ENCODE measurements at regions not wholly inside any gene's neighbourhood (a gene's known extent, or its start where the extent isn't known, plus 50 kb on each side); places are given as distances from the start of the nearest gene placed in this dataset.

DNA sequence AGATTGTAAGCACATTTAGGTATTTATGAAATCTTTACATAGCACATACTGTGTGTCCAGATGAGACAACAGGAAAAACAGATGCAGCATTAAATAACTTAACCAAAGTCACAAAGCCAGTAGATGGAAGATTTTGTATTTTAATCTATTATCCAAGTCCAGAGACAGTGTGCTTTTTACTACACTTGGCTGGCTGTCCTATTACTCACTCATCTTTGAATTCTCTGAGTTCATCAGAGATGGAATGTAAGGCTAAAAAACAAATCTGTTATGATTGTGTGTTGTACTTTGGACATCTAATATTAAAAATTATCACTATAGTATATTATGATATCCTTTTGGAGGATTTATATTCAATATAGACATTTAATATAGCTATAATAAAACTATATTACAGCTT is 1189.4 kb downstream of the DSC3 start:
- no peak overlapping the region for H3K4me3 ChIP-seq (ENCODE audit: low read length, poor library complexity, severe bottlenecking)
- H3K4me1 ChIP-seq (ENCODE audit: insufficient read depth, low read length, poor library complexity, severe bottlenecking): peaks cover 3% of the 10 kb centered on the region
- H2AFZ ChIP-seq (ENCODE audit: low read length): no peak overlapping the region
- no peaks in the 10 kb centered on the region for H3K27me3 ChIP-seq (ENCODE audit: insufficient read depth, low read length, poor library complexity, severe bottlenecking)
- no peaks in the 10 kb centered on the region for H3K36me3 ChIP-seq (ENCODE audit: insufficient read depth, low read length)
- H3K9ac ChIP-seq (ENCODE audit: low read depth, low read length, poor library complexity, severe bottlenecking): no peak overlapping the region
- no peaks in the 10 kb centered on the region for H3K79me2 ChIP-seq (ENCODE audit: insufficient read depth, low read length)
- no peak overlapping the region for H3K4me2 ChIP-seq (ENCODE audit: low read depth, low read length, poor library complexity, severe bottlenecking)
- no peaks in the 10 kb centered on the region for H3K9me3 ChIP-seq (ENCODE audit: insufficient read depth, low read depth, low read length)
- no peaks in the 10 kb centered on the region for H3F3A ChIP-seq (ENCODE audit: low read depth)
- H4K20me1 ChIP-seq (ENCODE audit: insufficient read depth, low read length, poor library complexity, severe bottlenecking): no peaks in the 10 kb centered on the region
- no peaks in the 10 kb centered on the region for H3K9me2 ChIP-seq (replicated peaks; ENCODE audit: low read depth, low read length)
- TF ChIP-seq, protein P1, sequence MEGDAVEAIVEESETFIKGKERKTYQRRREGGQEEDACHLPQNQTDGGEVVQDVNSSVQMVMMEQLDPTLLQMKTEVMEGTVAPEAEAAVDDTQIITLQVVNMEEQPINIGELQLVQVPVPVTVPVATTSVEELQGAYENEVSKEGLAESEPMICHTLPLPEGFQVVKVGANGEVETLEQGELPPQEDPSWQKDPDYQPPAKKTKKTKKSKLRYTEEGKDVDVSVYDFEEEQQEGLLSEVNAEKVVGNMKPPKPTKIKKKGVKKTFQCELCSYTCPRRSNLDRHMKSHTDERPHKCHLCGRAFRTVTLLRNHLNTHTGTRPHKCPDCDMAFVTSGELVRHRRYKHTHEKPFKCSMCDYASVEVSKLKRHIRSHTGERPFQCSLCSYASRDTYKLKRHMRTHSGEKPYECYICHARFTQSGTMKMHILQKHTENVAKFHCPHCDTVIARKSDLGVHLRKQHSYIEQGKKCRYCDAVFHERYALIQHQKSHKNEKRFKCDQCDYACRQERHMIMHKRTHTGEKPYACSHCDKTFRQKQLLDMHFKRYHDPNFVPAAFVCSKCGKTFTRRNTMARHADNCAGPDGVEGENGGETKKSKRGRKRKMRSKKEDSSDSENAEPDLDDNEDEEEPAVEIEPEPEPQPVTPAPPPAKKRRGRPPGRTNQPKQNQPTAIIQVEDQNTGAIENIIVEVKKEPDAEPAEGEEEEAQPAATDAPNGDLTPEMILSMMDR (conservative IDR thresholded peaks at IDR 0.05; ENCODE audit: low read length): no peak
- TF ChIP-seq EZH2phosphoT487 (IDR thresholded peaks at IDR 0.05; ENCODE audit: borderline replicate concordance): no peak

DNA sequence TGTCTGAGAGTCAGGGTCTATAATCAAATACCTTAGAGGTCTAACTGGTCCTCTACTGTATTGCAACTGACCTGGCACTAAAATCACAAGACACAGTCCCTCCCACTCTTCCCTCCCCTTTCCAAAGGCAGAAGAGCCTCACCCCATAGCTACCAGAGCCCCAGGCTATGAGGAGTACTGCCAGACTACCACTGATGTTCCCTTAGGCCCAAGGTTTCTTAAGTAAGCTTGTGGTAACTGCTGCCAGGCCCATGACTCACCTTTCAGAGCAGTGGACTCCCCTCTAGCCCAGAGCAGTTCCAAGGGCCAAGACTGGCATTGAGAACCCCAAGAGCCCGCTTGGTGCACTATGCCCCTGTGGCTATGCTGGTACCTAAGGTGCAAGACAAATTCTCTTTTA is 1193.4 kb downstream of the DSC3 start:
- Histone ChIP-seq H3K36me3 (ENCODE audit: insufficient read depth, low read length) (no peaks in the 10 kb centered on the region), H3K4me2 (ENCODE audit: low read depth, low read length, poor library complexity, severe bottlenecking) (no peak overlapping the region), H3K4me3 (ENCODE audit: low read length, poor library complexity, severe bottlenecking) (no peak overlapping the region), H3K4me1 (ENCODE audit: insufficient read depth, low read length, poor library complexity, severe bottlenecking) (no peaks in the 10 kb centered on the region), H3K9me3 (ENCODE audit: insufficient read depth, low read depth, low read length) (no peaks in the 10 kb centered on the region), H4K20me1 (ENCODE audit: insufficient read depth, low read length, poor library complexity, severe bottlenecking) (no peaks in the 10 kb centered on the region), H3K27me3 (ENCODE audit: insufficient read depth, low read length, poor library complexity, severe bottlenecking) (no peaks in the 10 kb centered on the region), H3K9ac (ENCODE audit: low read depth, low read length, poor library complexity, severe bottlenecking) (no peak overlapping the region), H3F3A (ENCODE audit: low read depth) (no peaks in the 10 kb centered on the region), H3K79me2 (ENCODE audit: insufficient read depth, low read length) (no peaks in the 10 kb centered on the region), H2AFZ (ENCODE audit: low read length) (no peak overlapping the region), H3K9me2 (replicated peaks; ENCODE audit: low read depth, low read length) (no peaks in the 10 kb centered on the region)
- TF ChIP-seq, protein P1 (conservative IDR thresholded peaks at IDR 0.05; ENCODE audit: low read length): no peak
- no peak for TF ChIP-seq EZH2phosphoT487 (IDR thresholded peaks at IDR 0.05; ENCODE audit: borderline replicate concordance)

DNA sequence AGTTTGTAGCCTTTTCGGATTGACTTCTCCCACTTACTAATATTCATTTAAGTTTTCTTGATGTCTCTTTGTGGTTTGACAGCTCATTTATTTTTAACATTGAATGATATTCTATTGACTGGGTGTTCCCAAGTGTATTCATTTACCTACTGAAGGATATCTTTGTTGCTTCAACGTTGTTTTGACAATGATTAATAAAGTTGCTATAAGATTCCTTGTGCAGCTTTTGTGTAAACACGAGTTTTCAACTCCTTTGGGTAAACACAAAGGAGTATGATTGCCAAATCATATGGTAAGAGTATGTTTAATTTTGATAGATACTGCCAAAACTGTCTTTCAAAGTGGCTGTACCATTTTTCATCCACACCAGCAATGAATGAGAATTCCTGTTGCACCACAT is 1200.9 kb downstream of the DSC3 start:
- H2AFZ ChIP-seq (ENCODE audit: low read length): no peak overlapping the region
- H3K9me2 ChIP-seq (replicated peaks; ENCODE audit: low read depth, low read length): no peaks in the 10 kb centered on the region
- H3K4me1 ChIP-seq (ENCODE audit: insufficient read depth, low read length, poor library complexity, severe bottlenecking): no peaks in the 10 kb centered on the region
- no peak for TF ChIP-seq EZH2phosphoT487 (IDR thresholded peaks at IDR 0.05; ENCODE audit: borderline replicate concordance)
- TF ChIP-seq, protein P1 (conservative IDR thresholded peaks at IDR 0.05; ENCODE audit: low read length): no peak
- H3K27me3 ChIP-seq (ENCODE audit: insufficient read depth, low read length, poor library complexity, severe bottlenecking): no peaks in the 10 kb centered on the region
- H3K4me3 ChIP-seq (ENCODE audit: low read length, poor library complexity, severe bottlenecking): no peak overlapping the region
- H3F3A ChIP-seq (ENCODE audit: low read depth): no peaks in the 10 kb centered on the region
- H3K9me3 ChIP-seq (ENCODE audit: insufficient read depth, low read depth, low read length): 0 out of 2 replicates have a peak, but pooled peaks cover under 1% of the 10 kb centered on the region
- no peaks in the 10 kb centered on the region for H3K36me3 ChIP-seq (ENCODE audit: insufficient read depth, low read length)
- no peak overlapping the region for H3K9ac ChIP-seq (ENCODE audit: low read depth, low read length, poor library complexity, severe bottlenecking)
- no peak overlapping the region for H3K4me2 ChIP-seq (ENCODE audit: low read depth, low read length, poor library complexity, severe bottlenecking)
- no peaks in the 10 kb centered on the region for H3K79me2 ChIP-seq (ENCODE audit: insufficient read depth, low read length)
- H4K20me1 ChIP-seq (ENCODE audit: insufficient read depth, low read length, poor library complexity, severe bottlenecking): no peaks in the 10 kb centered on the region
